Naive thymus-derived CD4-positive, alpha-beta T cell (primary cell): ENCODE measurements at regions not wholly inside any gene's neighbourhood (a gene's known extent, or its start where the extent isn't known, plus 50 kb on each side); places are given as distances from the start of the nearest gene placed in this dataset.

Experiments
- ATAC-seq: fragments of 150-1000 bp; cut with Tn5 transposase; 2 replicates; pipeline ENCODE4 v1.10.0; 2021; ENCODE audit warnings: mild to moderate bottlenecking, moderate library complexity
- CTCF ChIA-PET: fragments of 350-600 bp; sonication (Branson Sonifier 250); formaldehyde crosslinking; loops from one replicate; lab custom pipeline; 2021; ENCODE audit warnings: antibody characterized with exemption; lab: Charles Lee
- POLR2A ChIA-PET: fragments of 350-600 bp; sonication (Branson Sonifier 250); formaldehyde crosslinking; loops from one replicate; lab custom pipeline; 2021; ENCODE audit warnings: antibody characterized with exemption, inconsistent platforms; lab: Charles Lee
- DNase-seq, 9 donors: peaks; one replicate each; pipeline versions ENCODE4 v3.0.0 to v3.0.0-alpha.2; 2020 to 2022; ENCODE audit warnings: mixed read lengths in 1 of 9
- H3K27ac ChIP-seq: one replicate; pipeline ENCODE4 v1.7.0; 2013; ENCODE audit warnings: mild to moderate bottlenecking, low read depth, low read length, moderate library complexity
- H3K27me3 ChIP-seq, 2 donors: one replicate each; pipeline ENCODE4 v1.7.0; 2013; ENCODE audit warnings: low read length in 2 of 2, mild to moderate bottlenecking in 2 of 2, moderate library complexity in 2 of 2; ENCODE audit not compliant: control insufficient read depth in 2 of 2, insufficient read depth in 2 of 2
- H3K36me3 ChIP-seq, 3 experiments: 1 replicate in 2 of 3; 2 replicates in 1 of 3; pipeline ENCODE4 v1.7.0; 2013; ENCODE audit warnings: low read length in 3 of 3, mild to moderate bottlenecking in 3 of 3, moderate library complexity in 1 of 3; ENCODE audit not compliant: insufficient read depth in 3 of 3, control insufficient read depth in 2 of 3
- H3K4me1 ChIP-seq, 2 donors: one replicate each; pipeline ENCODE4 v1.7.0; 2013; ENCODE audit warnings: low read length in 2 of 2, mild to moderate bottlenecking in 2 of 2, moderate library complexity in 1 of 2; ENCODE audit not compliant: control insufficient read depth in 2 of 2, insufficient read depth in 2 of 2
- H3K4me3 ChIP-seq: 2 replicates; pipeline ENCODE4 v1.7.0; 2013; ENCODE audit warnings: mild to moderate bottlenecking, low read length
- H3K9me3 ChIP-seq, 3 experiments: 1 replicate in 2 of 3; 2 replicates in 1 of 3; pipeline ENCODE4 v1.7.0; 2013; ENCODE audit warnings: low read length in 3 of 3; ENCODE audit not compliant: control insufficient read depth in 2 of 3
- H3K27ac Mint-ChIP-seq, 9 donors: one replicate each; pipeline ENCODE4 v1.8.0; 2020 to 2022; ENCODE audit warnings: mixed read lengths in 9 of 9, mild to moderate bottlenecking in 8 of 9, moderate library complexity in 5 of 9, inconsistent platforms in 2 of 9
- H3K27me3 Mint-ChIP-seq, 5 donors: one replicate each; pipeline ENCODE4 v1.8.0; 2021 to 2022; ENCODE audit warnings: mixed read lengths in 5 of 5, mild to moderate bottlenecking in 1 of 5
- H3K36me3 Mint-ChIP-seq, 5 donors: one replicate each; pipeline ENCODE4 v1.8.0; 2020 to 2022; ENCODE audit warnings: mixed read lengths in 5 of 5, mild to moderate bottlenecking in 3 of 5, inconsistent platforms in 1 of 5
- H3K4me1 Mint-ChIP-seq, 7 donors: one replicate each; pipeline ENCODE4 v1.8.0; 2020 to 2022; ENCODE audit warnings: mixed read lengths in 7 of 7, mild to moderate bottlenecking in 3 of 7, inconsistent platforms in 1 of 7
- H3K4me3 Mint-ChIP-seq, 10 donors: one replicate each; pipeline ENCODE4 v1.8.0; 2020 to 2022; ENCODE audit warnings: mild to moderate bottlenecking in 10 of 10, mixed read lengths in 10 of 10, moderate library complexity in 6 of 10, inconsistent platforms in 2 of 10
- H3K9me3 Mint-ChIP-seq, 11 donors: one replicate each; pipeline ENCODE4 v1.8.0; 2020 to 2022; ENCODE audit warnings: mixed read lengths in 11 of 11, mild to moderate bottlenecking in 4 of 11, inconsistent platforms in 1 of 11, moderate library complexity in 1 of 11
- intact Hi-C, 2 donors: fragments of 100-400 bp; cut with micrococcal nuclease; formaldehyde crosslinking; loops; one replicate each; pipeline ENCODE4 v1.15.1; 2023

- ATAC-seq: no peak
- no peak overlapping the region for H3K27ac ChIP-seq
- H3K9me3 ChIP-seq: no peaks in the 10 kb centered on the region
- Mint-ChIP-seq H3K4me1 (no peaks in the 10 kb centered on the region), H3K9me3 (peaks cover 0 to 2% (median 0%) of the 10 kb centered on the region in 11 donors), H3K36me3 (no peaks in the 10 kb centered on the region), H3K27me3 (peaks cover 3 to 27% (median 10%) of the 10 kb centered on the region in 5 donors), H3K27ac (no peak overlapping the region), H3K4me3 (no peak overlapping the region)
- H3K4me1 ChIP-seq: no peaks in the 10 kb centered on the region
- intact Hi-C loops: no loop called here
- no peak overlapping the region for H3K4me3 ChIP-seq
- POLR2A ChIA-PET: no interaction called here
- CTCF ChIA-PET: no interaction called here
- DNase-seq: no peak
- no peaks in the 10 kb centered on the region for H3K27me3 ChIP-seq
- H3K36me3 ChIP-seq: no peaks in the 10 kb centered on the region
Observed at GRCh38 chr1:47683401-47683800, 245.6 kb downstream of the FOXD2 start.

GRCh38 chr1:47684518-47684917, 246.7 kb downstream of the FOXD2 start:
- no peak overlapping the region for H3K27ac Mint-ChIP-seq
- Histone ChIP-seq H3K27ac (no peak overlapping the region), H3K4me1 (no peaks in the 10 kb centered on the region), H3K9me3 (no peaks in the 10 kb centered on the region), H3K4me3 (no peak overlapping the region), H3K27me3 (no peaks in the 10 kb centered on the region), H3K36me3 (no peaks in the 10 kb centered on the region)
- H3K9me3 Mint-ChIP-seq: peaks cover 0 to 2% (median 0%) of the 10 kb centered on the region in 11 donors
- H3K36me3 Mint-ChIP-seq: no peaks in the 10 kb centered on the region
- peak in 1 of 9 donors; percentile 3 for DNase-seq
- H3K4me1 Mint-ChIP-seq: no peaks in the 10 kb centered on the region
- ATAC-seq: no peak
- H3K27me3 Mint-ChIP-seq: peaks cover 3 to 25% (median 10%) of the 10 kb centered on the region in 5 donors
- intact Hi-C loops: no loop called here
- CTCF ChIA-PET: interaction anchor here (0.5 kb wide), 1 partner anchor 107 kb away, joined by 3 read pairs; no protein-coding TSS in a partner anchor
- H3K4me3 Mint-ChIP-seq: no peak overlapping the region
- POLR2A ChIA-PET: interaction anchor here (0.6 kb wide), 1 partner anchor 10 kb away, joined by 3 read pairs; no protein-coding TSS in a partner anchor

GRCh38 chr1:47684964-47685762, 247.3 kb downstream of the FOXD2 start:
- CTCF ChIA-PET: no interaction called here
- POLR2A ChIA-PET: interaction anchor here (0.6 kb wide), 1 partner anchor 9 kb away, joined by 3 read pairs; no protein-coding TSS in a partner anchor
- H3K9me3 Mint-ChIP-seq: peaks cover 0 to 2% (median 0%) of the 10 kb centered on the region in 11 donors
- DNase-seq (no peak), ATAC-seq (no peak)
- H3K4me3 Mint-ChIP-seq: no peak overlapping the region
- Histone ChIP-seq H3K36me3 (no peaks in the 10 kb centered on the region), H3K27me3 (no peaks in the 10 kb centered on the region), H3K9me3 (no peaks in the 10 kb centered on the region), H3K4me1 (no peaks in the 10 kb centered on the region), H3K4me3 (no peak overlapping the region), H3K27ac (no peak overlapping the region)
- H3K4me1 Mint-ChIP-seq: no peaks in the 10 kb centered on the region
- intact Hi-C loops: no loop called here
- no peaks in the 10 kb centered on the region for H3K36me3 Mint-ChIP-seq
- no peak overlapping the region for H3K27ac Mint-ChIP-seq
- peaks cover 3 to 29% (median 12%) of the 10 kb centered on the region in 5 donors for H3K27me3 Mint-ChIP-seq

- no peak overlapping the region for H3K4me3 Mint-ChIP-seq
- no peaks in the 10 kb centered on the region for H3K36me3 ChIP-seq
- no peaks in the 10 kb centered on the region for H3K9me3 ChIP-seq
- POLR2A ChIA-PET: no interaction called here
- CTCF ChIA-PET: no interaction called here
- H3K4me3 ChIP-seq: no peak overlapping the region
- H3K27ac Mint-ChIP-seq: no peak overlapping the region
- intact Hi-C loops: no loop called here
- no peak for DNase-seq
- H3K36me3 Mint-ChIP-seq: no peaks in the 10 kb centered on the region
- no peak overlapping the region for H3K27ac ChIP-seq
- no peaks in the 10 kb centered on the region for H3K4me1 ChIP-seq
- no peaks in the 10 kb centered on the region for H3K27me3 ChIP-seq
- ATAC-seq: no peak
- H3K27me3 Mint-ChIP-seq: peaks cover 3 to 34% (median 16%) of the 10 kb centered on the region in 5 donors
- peaks cover 0 to 2% (median 0%) of the 10 kb centered on the region in 11 donors for H3K9me3 Mint-ChIP-seq
- no peaks in the 10 kb centered on the region for H3K4me1 Mint-ChIP-seq
Observed at GRCh38 chr1:47685763-47686066, 247.9 kb downstream of the FOXD2 start.

- ATAC-seq (no peak), DNase-seq (no peak)
- H3K9me3 ChIP-seq: no peaks in the 10 kb centered on the region
- Mint-ChIP-seq H3K36me3 (no peaks in the 10 kb centered on the region), H3K4me1 (no peaks in the 10 kb centered on the region), H3K9me3 (peaks cover 0 to 3% (median 0%) of the 10 kb centered on the region in 11 donors), H3K27ac (no peak overlapping the region), H3K27me3 (peaks cover 3 to 37% (median 26%) of the 10 kb centered on the region in 5 donors), H3K4me3 (no peak overlapping the region)
- ChIA-PET CTCF (no interaction called here), POLR2A (no interaction called here)
- no peak overlapping the region for H3K4me3 ChIP-seq
- no peaks in the 10 kb centered on the region for H3K36me3 ChIP-seq
- H3K4me1 ChIP-seq: no peaks in the 10 kb centered on the region
- no peak overlapping the region for H3K27ac ChIP-seq
- intact Hi-C loops: no loop called here
- H3K27me3 ChIP-seq: no peaks in the 10 kb centered on the region
Observed at GRCh38 chr1:47686731-47687630, 249.1 kb downstream of the FOXD2 start.

GRCh38 chr1:47687631-47688460, 250.0 kb downstream of the FOXD2 start:
- no peak overlapping the region for H3K27ac ChIP-seq
- H3K4me1 Mint-ChIP-seq: no peaks in the 10 kb centered on the region
- H3K4me3 Mint-ChIP-seq: no peak overlapping the region
- no peaks in the 10 kb centered on the region for H3K36me3 ChIP-seq
- ChIA-PET POLR2A (no interaction called here), CTCF (no interaction called here)
- H3K9me3 Mint-ChIP-seq: peaks cover 0 to 3% (median 0%) of the 10 kb centered on the region in 11 donors
- H3K27me3 ChIP-seq: no peaks in the 10 kb centered on the region
- ATAC-seq: no peak
- H3K27me3 Mint-ChIP-seq: peaks cover 3 to 34% (median 26%) of the 10 kb centered on the region in 5 donors
- no peaks in the 10 kb centered on the region for H3K9me3 ChIP-seq
- no peak for DNase-seq
- H3K36me3 Mint-ChIP-seq: no peaks in the 10 kb centered on the region
- no peak overlapping the region for H3K27ac Mint-ChIP-seq
- no peaks in the 10 kb centered on the region for H3K4me1 ChIP-seq
- no peak overlapping the region for H3K4me3 ChIP-seq
- intact Hi-C loops: no loop called here
